NCI-H1694 (cell line): ENCODE measurements at regions not wholly inside any gene's neighbourhood (a gene's known extent, or its start where the extent isn't known, plus 50 kb on each side); places are given as distances from the start of the nearest gene placed in this dataset.
"Not testable (repeated sequence)": the region's sequence is repeated elsewhere in the genome, so short reads cannot be mapped to it uniquely, and the experiment has no call there.

Experiments
- DNase-seq: peaks from one replicate; lab custom pipeline; 2025; lab: John Stamatoyannopoulos, UW

DNA sequence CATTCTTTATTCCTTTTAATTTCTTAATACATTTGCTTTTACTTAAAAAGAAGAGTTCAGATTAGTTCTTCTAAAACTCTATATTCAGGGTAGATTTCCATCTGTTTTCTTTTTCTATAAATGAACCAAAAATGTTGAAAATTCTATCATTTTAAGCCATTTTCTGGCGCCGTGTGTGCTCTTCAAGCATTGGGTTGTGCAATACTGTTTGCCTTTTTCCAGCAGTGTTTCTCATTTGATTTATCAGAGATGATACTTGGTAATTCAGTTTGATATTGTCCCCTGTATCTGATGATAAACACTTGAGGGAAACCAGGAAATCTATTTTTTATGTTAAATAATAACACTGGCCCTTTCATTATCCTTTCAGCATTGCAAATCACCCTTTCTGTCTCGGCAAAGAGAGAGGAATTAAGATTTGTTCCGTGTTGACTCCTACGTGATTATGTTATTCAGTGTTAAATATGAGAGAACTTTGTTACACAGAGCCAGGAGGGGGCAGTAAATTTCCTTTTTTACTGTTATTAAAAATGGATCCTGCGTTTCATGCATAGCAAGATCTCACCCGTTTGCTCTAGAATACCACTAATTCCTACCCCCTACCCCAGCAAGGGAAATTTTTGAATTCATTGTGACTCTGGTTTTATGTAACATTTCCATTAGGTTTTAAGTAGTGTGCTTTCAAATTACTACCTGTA is 606.9 kb upstream of the RBFOX1 start:
- peak; percentile 61 for DNase-seq

- not testable (repeated sequence) for DNase-seq
These were observed 607.4 kb upstream of the RBFOX1 start for GRCh38 chr16:6725206-6725605.

GRCh38 chr16:6722786-6723185 is 609.9 kb upstream of the RBFOX1 start:
- DNase-seq: no peak

DNA sequence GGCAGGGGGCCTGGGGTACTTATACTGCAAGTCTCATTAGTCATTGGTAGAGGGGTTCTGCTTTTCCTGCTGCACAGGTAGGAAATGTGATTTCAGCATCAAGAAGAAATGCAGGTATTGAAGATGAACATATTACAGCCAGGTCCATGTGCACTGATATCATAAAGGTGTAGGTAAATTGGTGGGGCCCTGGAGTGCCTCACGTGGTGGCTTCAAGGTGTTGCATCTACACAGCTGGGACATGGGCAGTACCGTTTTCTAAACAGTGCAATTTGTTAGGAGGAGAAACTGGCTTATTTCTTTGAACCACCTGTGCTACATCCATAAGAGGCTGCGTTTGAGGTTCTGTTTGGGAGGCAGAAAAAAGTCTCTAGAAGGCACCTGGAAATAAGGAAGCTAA is 618.1 kb upstream of the RBFOX1 start:
- no peak for DNase-seq

DNA sequence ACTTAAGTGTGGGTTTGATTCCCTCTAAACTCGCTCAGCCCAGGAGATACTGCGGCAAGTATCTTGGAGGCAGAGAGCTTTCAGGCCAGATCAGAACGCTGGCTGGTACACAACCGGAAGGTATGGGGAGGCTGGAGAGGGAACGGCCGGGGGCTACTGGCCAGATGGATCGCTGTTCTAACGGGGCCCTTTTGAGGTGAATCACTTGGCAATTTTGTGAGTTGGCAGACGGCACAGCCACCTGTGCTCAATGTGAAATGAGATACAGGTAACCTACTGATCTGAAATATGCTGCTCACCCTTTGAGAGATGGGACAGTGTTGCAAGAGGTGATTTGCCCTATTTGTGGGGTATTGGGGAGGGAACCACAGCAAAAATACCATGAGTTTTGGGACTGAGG is 622.9 kb upstream of the RBFOX1 start:
- no peak for DNase-seq

- DNase-seq: no peak
These were observed 623.9 kb upstream of the RBFOX1 start for GRCh38 chr16:6708576-6709215.

- DNase-seq: no peak
These were observed 628.2 kb upstream of the RBFOX1 start for GRCh38 chr16:6704306-6704930.

DNA sequence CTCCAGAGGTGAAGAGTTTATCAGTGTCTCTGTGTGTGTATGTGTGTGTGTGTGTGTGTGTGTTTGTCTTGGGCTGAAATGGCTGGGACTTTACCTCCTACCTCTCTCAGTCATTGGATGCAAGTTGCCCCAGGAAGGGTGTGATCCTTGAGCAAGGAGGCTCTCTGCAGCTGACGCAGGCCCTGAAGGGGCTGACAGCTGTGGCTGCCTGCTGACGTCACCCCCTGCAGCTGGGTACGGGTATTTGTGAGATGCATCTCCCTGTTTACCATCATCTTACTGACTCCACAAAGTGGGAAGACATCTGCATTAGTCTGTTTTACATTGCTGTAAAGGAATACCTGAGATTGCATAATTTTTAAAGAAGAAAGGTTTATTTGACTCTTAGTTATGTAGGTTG is 631.5 kb upstream of the RBFOX1 start:
- DNase-seq: no peak

- DNase-seq: peak; percentile 22
These were observed 634.1 kb upstream of the RBFOX1 start for GRCh38 chr16:6698548-6698947.

- DNase-seq: no peak
These were observed 637.0 kb upstream of the RBFOX1 start for GRCh38 chr16:6695666-6696065.

GRCh38 chr16:6694636-6695035 is 638.0 kb upstream of the RBFOX1 start:
- no peak for DNase-seq

- DNase-seq: not testable (repeated sequence)
These were observed 639.2 kb upstream of the RBFOX1 start for GRCh38 chr16:6693418-6693817.

DNA sequence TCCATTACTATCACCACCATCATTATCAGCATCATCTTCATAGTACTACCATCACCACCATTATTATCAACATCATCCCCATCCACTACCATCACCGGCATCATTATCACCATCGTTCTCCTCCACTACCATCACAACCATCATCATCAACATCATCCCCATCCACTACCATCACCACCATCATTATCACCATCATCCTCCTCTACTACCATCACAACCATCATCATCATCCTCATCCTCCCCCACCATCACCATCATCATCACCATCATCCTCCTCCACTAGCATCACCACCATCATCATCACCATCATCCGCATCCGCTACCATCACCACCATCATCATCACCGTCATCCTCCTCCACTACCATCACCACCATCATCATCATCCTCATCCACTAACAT is 639.8 kb upstream of the RBFOX1 start:
- DNase-seq: no peak

DNA sequence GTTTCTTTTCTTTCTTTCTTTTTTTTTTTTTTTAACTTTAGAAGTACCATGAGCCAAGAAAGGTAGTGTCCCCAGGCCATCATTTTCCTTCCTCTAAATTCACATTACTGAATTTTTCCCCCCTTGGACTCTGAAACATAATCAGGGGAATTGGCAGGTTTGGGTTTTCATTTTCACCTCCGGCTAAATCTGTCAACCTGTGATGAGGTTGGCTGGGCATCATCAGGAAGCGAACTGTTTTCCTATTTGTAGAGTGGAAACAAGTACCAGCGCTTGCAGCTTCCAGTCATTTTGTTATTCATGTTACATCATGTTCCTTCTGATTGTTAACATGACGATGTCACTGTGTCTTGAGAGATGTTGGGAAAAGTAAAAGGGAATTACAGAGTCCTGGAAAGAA is 641.9 kb upstream of the RBFOX1 start:
- DNase-seq: no peak

DNA sequence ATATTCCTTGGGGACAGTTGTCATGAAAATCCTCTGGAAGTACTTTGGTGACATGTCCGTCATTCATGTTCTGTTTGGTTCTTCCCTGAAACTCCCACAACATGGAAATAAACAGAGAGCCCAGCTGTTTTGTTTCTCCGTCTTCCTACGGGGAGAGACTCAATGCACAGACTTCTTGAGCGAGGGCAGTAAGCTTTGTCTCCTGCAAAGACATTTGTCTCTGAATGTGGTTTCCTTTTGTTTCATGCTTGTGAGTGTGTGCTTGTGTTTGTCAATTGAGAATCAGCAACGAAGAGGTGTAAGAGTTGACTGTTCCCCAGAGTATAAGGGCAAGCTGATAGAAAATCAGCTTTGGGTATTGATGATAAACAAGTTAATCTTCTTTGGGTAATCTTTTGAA is 643.0 kb upstream of the RBFOX1 start:
- no peak for DNase-seq

- no peak for DNase-seq
These were observed 645.1 kb upstream of the RBFOX1 start for GRCh38 chr16:6687593-6687992.

- peak; percentile 20 for DNase-seq
These were observed 648.5 kb upstream of the RBFOX1 start for GRCh38 chr16:6684076-6684673.

GRCh38 chr16:6682142-6682811 is 650.4 kb upstream of the RBFOX1 start:
- peak; percentile 52 for DNase-seq

DNA sequence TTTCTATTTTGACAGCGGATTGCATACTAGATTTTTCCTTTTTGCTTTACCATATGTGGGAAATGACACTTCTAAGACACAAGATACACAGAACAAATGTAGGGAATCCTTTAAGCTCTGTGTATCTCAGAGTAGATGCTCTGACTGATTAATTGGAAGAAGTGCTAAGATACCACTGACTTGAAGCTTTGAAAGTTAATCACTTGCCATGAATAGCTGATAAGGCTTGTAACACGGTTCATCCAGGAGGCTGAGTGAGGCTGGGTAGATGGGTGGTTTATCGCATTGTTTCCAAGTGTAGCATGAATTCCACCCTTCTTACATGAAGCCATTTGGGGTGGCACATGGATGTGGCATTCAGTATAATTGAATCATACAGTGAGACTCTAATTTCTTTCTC is 654.1 kb upstream of the RBFOX1 start:
- no peak for DNase-seq

GRCh38 chr16:6674071-6674470 is 658.6 kb upstream of the RBFOX1 start:
- no peak for DNase-seq

- no peak for DNase-seq
These were observed 660.1 kb upstream of the RBFOX1 start for GRCh38 chr16:6672507-6672906.

DNA sequence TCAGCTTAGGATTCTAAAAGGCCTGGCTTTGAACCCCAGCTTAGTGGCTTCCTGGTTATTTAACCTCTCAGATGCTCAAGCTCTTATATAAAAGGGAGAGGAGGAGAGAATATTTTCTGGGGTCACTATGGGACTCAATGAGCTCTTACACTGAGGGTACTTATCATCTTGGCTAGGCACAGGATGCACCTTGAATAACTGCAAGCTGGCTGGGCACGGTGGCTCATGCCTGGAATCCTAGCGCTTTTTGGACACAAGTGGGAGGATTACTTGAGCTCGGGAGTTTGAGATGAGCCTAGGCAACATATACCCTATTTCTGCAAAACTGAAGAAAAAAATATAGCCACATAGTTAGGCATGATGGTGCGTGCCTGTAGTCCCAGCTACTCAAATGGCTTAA is 665.3 kb upstream of the RBFOX1 start:
- DNase-seq: no peak

DNA sequence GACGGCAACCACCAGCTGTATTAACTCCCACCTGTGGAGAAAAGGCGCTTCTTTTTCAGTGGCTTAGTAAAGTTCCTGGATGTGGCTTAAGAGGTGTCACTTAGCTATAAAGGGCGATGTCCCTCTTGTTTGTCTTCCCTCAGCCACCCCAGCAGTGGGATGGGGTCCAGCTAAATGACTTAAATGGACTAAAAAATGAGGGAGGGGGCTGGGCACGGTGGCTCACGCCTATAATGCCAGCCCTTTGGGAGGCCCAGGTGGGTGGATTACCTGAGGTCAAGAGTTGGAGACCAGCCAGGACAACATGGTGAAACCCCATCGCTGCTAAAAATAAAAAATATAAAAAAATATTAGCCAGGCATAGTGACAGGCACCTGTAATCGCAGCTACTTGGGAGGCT is 667.5 kb upstream of the RBFOX1 start:
- no peak for DNase-seq
